ENCODE measurements at regions not wholly inside any gene's neighbourhood (a gene's known extent, or its start where the extent isn't known, plus 50 kb on each side); places are given as distances from the start of the nearest gene placed in this dataset.

DNA sequence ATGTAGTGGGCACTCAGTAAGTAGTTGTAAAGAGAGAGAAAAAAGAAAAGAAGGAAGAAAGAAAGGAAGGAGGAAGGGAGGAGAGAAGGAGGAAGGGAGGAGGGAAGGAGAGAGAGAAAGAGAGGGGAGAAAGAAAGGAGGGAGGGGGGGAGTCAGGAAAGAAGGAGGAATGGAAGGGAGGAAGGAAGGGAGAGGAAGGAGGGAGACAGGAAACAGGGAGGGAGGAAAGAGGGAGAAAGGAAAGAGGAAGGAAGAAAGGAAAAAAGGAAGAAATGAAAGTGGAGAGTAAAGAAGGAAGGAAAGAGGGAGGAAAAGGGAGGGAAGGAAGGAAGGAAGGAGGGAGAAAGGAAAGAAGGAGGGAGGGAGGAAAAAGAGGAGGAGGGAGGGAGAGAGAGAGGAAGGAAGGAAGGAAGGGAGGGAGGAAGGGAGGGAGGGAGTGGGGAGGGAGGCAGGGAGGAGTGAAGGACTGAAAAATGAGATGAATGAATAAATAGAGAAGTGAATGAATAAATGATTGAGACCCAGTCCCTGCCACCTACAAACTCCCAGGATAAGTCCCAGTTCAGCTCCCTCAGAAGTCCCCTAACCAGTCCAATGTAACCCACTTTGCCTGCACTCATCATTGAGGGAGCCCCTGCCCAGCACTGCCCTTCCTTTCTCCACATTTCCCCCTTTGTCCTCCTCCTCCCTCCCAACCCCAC lies 739.0 kb upstream of the TBX3 start:
- no peak for DNase-seq (ENCODE audit: low read depth in 1 of 2, low spot score in 1 of 2)
- Histone ChIP-seq H3K27me3 (no peaks in the 10 kb centered on the region), H3K9me3 (ENCODE audit: low read depth) (no peaks in the 10 kb centered on the region), H3K4me1 (ENCODE audit: low read depth) (peaks cover 27% of the 10 kb centered on the region), H3K4me3 (no peak overlapping the region), H3K27ac (no peak overlapping the region), H3K36me3 (no peaks in the 10 kb centered on the region)
- TF ChIP-seq, protein P1, sequence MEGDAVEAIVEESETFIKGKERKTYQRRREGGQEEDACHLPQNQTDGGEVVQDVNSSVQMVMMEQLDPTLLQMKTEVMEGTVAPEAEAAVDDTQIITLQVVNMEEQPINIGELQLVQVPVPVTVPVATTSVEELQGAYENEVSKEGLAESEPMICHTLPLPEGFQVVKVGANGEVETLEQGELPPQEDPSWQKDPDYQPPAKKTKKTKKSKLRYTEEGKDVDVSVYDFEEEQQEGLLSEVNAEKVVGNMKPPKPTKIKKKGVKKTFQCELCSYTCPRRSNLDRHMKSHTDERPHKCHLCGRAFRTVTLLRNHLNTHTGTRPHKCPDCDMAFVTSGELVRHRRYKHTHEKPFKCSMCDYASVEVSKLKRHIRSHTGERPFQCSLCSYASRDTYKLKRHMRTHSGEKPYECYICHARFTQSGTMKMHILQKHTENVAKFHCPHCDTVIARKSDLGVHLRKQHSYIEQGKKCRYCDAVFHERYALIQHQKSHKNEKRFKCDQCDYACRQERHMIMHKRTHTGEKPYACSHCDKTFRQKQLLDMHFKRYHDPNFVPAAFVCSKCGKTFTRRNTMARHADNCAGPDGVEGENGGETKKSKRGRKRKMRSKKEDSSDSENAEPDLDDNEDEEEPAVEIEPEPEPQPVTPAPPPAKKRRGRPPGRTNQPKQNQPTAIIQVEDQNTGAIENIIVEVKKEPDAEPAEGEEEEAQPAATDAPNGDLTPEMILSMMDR (IDR thresholded peaks at IDR 0.05; ENCODE audit: low read depth, low read length): no peak

DNA sequence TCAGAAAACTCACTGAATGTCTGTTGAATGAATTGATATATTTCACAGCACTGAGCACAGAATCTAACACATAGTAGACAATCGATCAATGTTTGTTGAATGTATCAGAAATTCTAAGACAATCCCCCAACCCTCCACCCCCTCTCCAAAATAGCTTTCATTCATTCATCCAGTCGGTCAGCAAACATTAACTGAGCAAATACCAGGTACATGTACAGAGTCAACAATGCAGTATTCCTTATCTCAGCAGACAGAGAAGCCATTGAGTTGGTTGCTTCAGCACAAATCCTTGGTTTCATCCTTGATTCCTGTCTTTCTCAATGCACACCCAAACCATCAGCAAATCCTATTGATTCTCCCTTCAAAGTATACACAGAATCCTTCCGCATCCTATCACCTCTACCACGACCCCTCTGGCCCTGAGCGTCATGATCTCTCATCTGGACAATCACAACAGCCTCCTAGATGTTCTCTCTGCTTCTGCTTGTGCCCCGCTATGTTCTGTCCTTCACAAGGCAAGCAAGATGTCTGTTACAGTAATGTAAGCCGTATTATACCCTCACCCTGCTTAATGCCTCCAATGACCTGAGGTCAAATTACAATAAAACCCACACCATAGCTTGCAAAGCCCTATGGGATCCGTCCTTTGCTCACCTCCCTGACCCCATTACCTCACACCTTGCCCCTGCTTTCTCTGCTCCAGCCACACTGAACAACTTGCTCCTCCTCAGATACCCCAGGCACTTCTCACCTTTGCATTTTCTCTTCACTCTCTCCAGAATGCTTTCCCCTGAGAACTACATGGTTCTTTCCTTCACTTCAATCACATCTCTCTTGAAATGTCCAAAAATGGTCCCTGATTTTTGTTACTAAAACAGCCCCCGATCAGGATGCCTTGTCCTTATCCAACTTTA lies 738.1 kb upstream of the TBX3 start:
- peaks cover 27% of the 10 kb centered on the region for H3K4me1 ChIP-seq (ENCODE audit: low read depth)
- no peaks in the 10 kb centered on the region for H3K9me3 ChIP-seq (ENCODE audit: low read depth)
- H3K27ac ChIP-seq: no peak overlapping the region
- DNase-seq (ENCODE audit: low read depth in 1 of 2, low spot score in 1 of 2): no peak
- H3K27me3 ChIP-seq: no peaks in the 10 kb centered on the region
- TF ChIP-seq, protein P1 (IDR thresholded peaks at IDR 0.05; ENCODE audit: low read depth, low read length): no peak
- H3K36me3 ChIP-seq: no peaks in the 10 kb centered on the region
- no peak overlapping the region for H3K4me3 ChIP-seq

DNA sequence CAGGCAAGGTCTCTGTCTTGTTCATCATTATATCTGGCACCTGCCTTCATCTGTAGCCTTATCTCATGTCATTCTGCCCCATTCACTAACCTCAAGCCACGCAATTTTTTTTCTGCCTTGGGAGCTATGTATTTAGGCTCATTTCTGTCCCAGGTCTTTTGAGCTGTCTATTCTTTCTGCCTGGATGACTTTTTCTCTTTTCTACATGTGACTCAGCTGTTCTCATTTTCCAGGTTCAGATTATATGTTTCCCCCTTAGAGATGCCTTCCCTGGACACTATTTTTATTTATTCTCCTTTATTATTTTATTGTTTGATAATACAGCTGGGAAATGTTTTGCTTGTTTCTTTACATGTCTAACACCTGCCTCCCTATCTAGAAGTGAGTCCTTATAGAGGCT lies 737.4 kb upstream of the TBX3 start:
- no peak overlapping the region for H3K4me3 ChIP-seq
- peaks cover 27% of the 10 kb centered on the region for H3K4me1 ChIP-seq (ENCODE audit: low read depth)
- H3K27me3 ChIP-seq: no peaks in the 10 kb centered on the region
- H3K36me3 ChIP-seq: no peaks in the 10 kb centered on the region
- no peak overlapping the region for H3K27ac ChIP-seq
- DNase-seq (ENCODE audit: low read depth in 1 of 2, low spot score in 1 of 2): no peak
- H3K9me3 ChIP-seq (ENCODE audit: low read depth): no peaks in the 10 kb centered on the region
- TF ChIP-seq, protein P1 (IDR thresholded peaks at IDR 0.05; ENCODE audit: low read depth, low read length): no peak

DNA sequence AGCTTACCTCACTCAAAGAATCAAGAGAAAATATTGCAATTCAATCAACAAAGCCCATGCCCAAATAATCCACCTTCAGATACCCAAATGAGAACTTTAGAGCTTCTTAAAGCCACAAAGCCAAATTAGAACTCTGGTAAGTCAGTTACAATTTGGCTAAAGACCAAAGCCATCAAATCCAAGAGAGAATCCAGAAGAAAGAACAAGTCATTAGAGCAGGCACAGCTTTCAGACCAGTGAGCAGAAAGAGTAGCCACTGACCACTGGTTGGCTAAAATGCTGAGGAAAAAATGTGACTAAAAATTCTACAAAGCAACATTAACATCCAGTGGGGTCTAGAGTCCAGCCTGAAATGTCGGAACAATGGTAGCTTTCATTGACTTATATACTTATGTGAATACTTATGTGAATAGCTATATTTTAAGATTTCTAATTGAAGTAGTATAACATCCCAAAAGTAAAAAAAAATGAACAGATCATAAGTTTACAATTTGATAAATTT lies 735.2 kb upstream of the TBX3 start:
- no peak for DNase-seq (ENCODE audit: low read depth in 1 of 2, low spot score in 1 of 2)
- no peaks in the 10 kb centered on the region for H3K36me3 ChIP-seq
- peaks cover 21% of the 10 kb centered on the region for H3K4me1 ChIP-seq (ENCODE audit: low read depth)
- H3K27me3 ChIP-seq: no peaks in the 10 kb centered on the region
- no peaks in the 10 kb centered on the region for H3K9me3 ChIP-seq (ENCODE audit: low read depth)
- TF ChIP-seq, protein P1 (IDR thresholded peaks at IDR 0.05; ENCODE audit: low read depth, low read length): no peak
- no peak overlapping the region for H3K4me3 ChIP-seq
- H3K27ac ChIP-seq: no peak overlapping the region

DNA sequence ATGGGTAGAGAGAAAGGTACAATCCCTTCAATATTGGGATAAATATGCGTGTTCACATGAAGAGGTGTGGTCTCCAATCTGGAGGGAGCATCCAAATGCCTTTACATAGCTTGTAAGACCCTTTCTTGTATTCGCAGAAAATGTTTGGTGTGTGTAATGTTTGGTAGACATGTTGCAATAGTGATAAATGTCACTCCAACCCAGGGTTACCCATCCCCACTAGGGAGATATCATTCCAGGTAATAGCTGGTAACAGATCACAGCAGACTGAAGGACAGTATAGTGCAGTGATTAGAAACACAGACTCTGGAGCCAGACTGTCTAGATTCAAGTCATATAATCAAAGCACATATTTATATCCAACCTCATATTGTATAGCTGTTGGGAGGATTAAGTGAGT lies 733.6 kb upstream of the TBX3 start:
- H3K4me1 ChIP-seq (ENCODE audit: low read depth): peaks cover 9% of the 10 kb centered on the region
- no peak overlapping the region for H3K4me3 ChIP-seq
- DNase-seq (ENCODE audit: low read depth in 1 of 2, low spot score in 1 of 2): no peak

More for the DNA sequence above, 733.6 kb upstream of the TBX3 start:
- Histone ChIP-seq H3K27ac (no peak overlapping the region), H3K36me3 (no peaks in the 10 kb centered on the region), H3K27me3 (no peaks in the 10 kb centered on the region), H3K9me3 (ENCODE audit: low read depth) (no peaks in the 10 kb centered on the region)
- TF ChIP-seq, protein P1 (IDR thresholded peaks at IDR 0.05; ENCODE audit: low read depth, low read length): no peak
